Thyroid gland (tissue), 4 donors: ENCODE measurements at regions not wholly inside any gene's neighbourhood (a gene's known extent, or its start where the extent isn't known, plus 50 kb on each side); places are given as distances from the start of the nearest gene placed in this dataset.

Experiments
- DNase-seq, 2 donors: peaks; one replicate each; pipeline ENCODE4 v3.0.0-alpha.2; 2019
- H3K27ac ChIP-seq, 3 donors: fragments of 200-600 bp; sonication (generic); 1 replicate in 2 of 3; 2 replicates in 1 of 3; pipeline ENCODE4 v1.5.1; 2016 to 2019; ENCODE audit warnings: mild to moderate bottlenecking in 1 of 3, moderate library complexity in 1 of 3
- H3K27me3 ChIP-seq: fragments of 200-600 bp; sonication (generic); one replicate; pipeline ENCODE4 v1.5.1; 2019
- H3K36me3 ChIP-seq, 2 donors: fragments of 200-600 bp; sonication (generic); one replicate each; pipeline ENCODE4 v1.5.1; 2016 to 2019
- H3K4me1 ChIP-seq, 2 donors: fragments of 200-600 bp; sonication (generic); one replicate each; pipeline ENCODE4 v1.5.1; 2017 to 2019
- H3K4me3 ChIP-seq, 3 donors: fragments of 200-600 bp; sonication (generic); replicated peaks in 1 of 3; 1 replicate in 2 of 3; 2 replicates in 1 of 3; pipeline ENCODE4 v1.5.1; 2016; ENCODE audit warnings: mild to moderate bottlenecking in 1 of 3
- H3K9me3 ChIP-seq: fragments of 200-600 bp; sonication (generic); one replicate; pipeline ENCODE4 v1.5.1; 2017
- CTCF ChIP-seq, 6 experiments: fragments of 200-600 bp in 3 of 6; fragments of 450-650 bp in 3 of 6; sonication (generic) in 3 of 6; IDR thresholded peaks; one replicate each; pipeline ENCODE4 v1.5.1; 2016 to 2019; ENCODE audit warnings: antibody characterized with exemption in 6 of 6, mild to moderate bottlenecking in 2 of 6, inconsistent platforms in 1 of 6, moderate library complexity in 1 of 6
- POLR2A ChIP-seq, 2 donors: fragments of 450-650 bp; IDR thresholded peaks; one replicate each; pipeline ENCODE4 v1.6.1; 2017; ENCODE audit warnings: antibody characterized with exemption in 2 of 2, mild to moderate bottlenecking in 2 of 2, moderate library complexity in 1 of 2
- WGBS, 2 donors: methylation state at CpG; one replicate each; pipeline ENCODE4 v1.1.5; 2017; 5-methylcytosine and 5-hydroxymethylcytosine counted together
- intact Hi-C: fragments of 100-400 bp; cut with DNase I; formaldehyde crosslinking; loops from one replicate; pipeline ENCODE4 v1.15.1; 2023

GRCh38 chrX:125424536-125424935, 104.9 kb downstream of the TEX13C start:
- Histone ChIP-seq H3K4me3 (no peak overlapping the region), H3K9me3 (no peaks in the 10 kb centered on the region), H3K27me3 (no peaks in the 10 kb centered on the region), H3K27ac (no peak overlapping the region), H3K36me3 (no peaks in the 10 kb centered on the region), H3K4me1 (no peaks in the 10 kb centered on the region)
- WGBS, 2 donors = 66 to 74% methylated on average over 1 of the region's 1 CpG
- TF ChIP-seq POLR2A (IDR thresholded peaks at IDR 0.05) (no peak), CTCF (IDR thresholded peaks at IDR 0.05) (no peak)
- DNase-seq = no peak
- intact Hi-C loops = no loop called here

- Histone ChIP-seq H3K9me3 (no peaks in the 10 kb centered on the region), H3K27ac (no peak overlapping the region), H3K27me3 (no peaks in the 10 kb centered on the region), H3K36me3 (no peaks in the 10 kb centered on the region), H3K4me3 (no peak overlapping the region), H3K4me1 (no peaks in the 10 kb centered on the region)
- no peak for DNase-seq
- intact Hi-C loops = no loop called here
- TF ChIP-seq CTCF (IDR thresholded peaks at IDR 0.05) = no peak
- TF ChIP-seq POLR2A (IDR thresholded peaks at IDR 0.05) = no peak
Measured at GRCh38 chrX:125436855-125437254, 117.2 kb downstream of the TEX13C start.

- no peak for TF ChIP-seq POLR2A (IDR thresholded peaks at IDR 0.05)
- TF ChIP-seq CTCF (IDR thresholded peaks at IDR 0.05) = no peak
- WGBS, 2 donors = 90 to 91% methylated on average over 3 of the region's 3 CpGs
- H3K9me3 ChIP-seq = no peaks in the 10 kb centered on the region
- H3K4me1 ChIP-seq = no peaks in the 10 kb centered on the region
- H3K27me3 ChIP-seq = no peaks in the 10 kb centered on the region
- H3K36me3 ChIP-seq = no peaks in the 10 kb centered on the region
- intact Hi-C loops = no loop called here
- H3K27ac ChIP-seq = no peak overlapping the region
- H3K4me3 ChIP-seq = no peak overlapping the region
- no peak for DNase-seq
Measured at GRCh38 chrX:125439194-125439849, 119.7 kb downstream of the TEX13C start.

GRCh38 chrX:125444659-125445058, 125.0 kb downstream of the TEX13C start:
- no peaks in the 10 kb centered on the region for H3K27me3 ChIP-seq
- no peaks in the 10 kb centered on the region for H3K9me3 ChIP-seq
- no CpG with 5 or more reads among the region's 1 CpG for WGBS, 2 donors
- H3K4me1 ChIP-seq = no peaks in the 10 kb centered on the region
- no peak overlapping the region for H3K4me3 ChIP-seq
- no peak for DNase-seq
- H3K36me3 ChIP-seq = no peaks in the 10 kb centered on the region
- TF ChIP-seq CTCF (IDR thresholded peaks at IDR 0.05) (no peak), POLR2A (IDR thresholded peaks at IDR 0.05) (no peak)
- intact Hi-C loops = no loop called here
- no peak overlapping the region for H3K27ac ChIP-seq

- intact Hi-C loops = no loop called here
- no peak for DNase-seq
- TF ChIP-seq CTCF (IDR thresholded peaks at IDR 0.05) (no peak), POLR2A (IDR thresholded peaks at IDR 0.05) (no peak)
- Histone ChIP-seq H3K4me1 (no peaks in the 10 kb centered on the region), H3K36me3 (no peaks in the 10 kb centered on the region), H3K9me3 (no peaks in the 10 kb centered on the region), H3K4me3 (no peak overlapping the region), H3K27me3 (no peaks in the 10 kb centered on the region), H3K27ac (no peak overlapping the region)
Measured at GRCh38 chrX:125475482-125475881, 155.8 kb downstream of the TEX13C start.
